Left lung (tissue), 4 donors: ENCODE measurements at regions not wholly inside any gene's neighbourhood (a gene's known extent, or its start where the extent isn't known, plus 50 kb on each side); places are given as distances from the start of the nearest gene placed in this dataset.

ENCODE experiments used
- ATAC-seq: fragments of 200-7000 bp; cut with Tn5 transposase; one replicate; pipeline ENCODE4 v1.9.1; 2020; ENCODE audit warnings: moderate library complexity
- DNase-seq, 4 donors: peaks; one replicate each; pipeline ENCODE4 v3.0.0-alpha.2; 2013 to 2020
- H3K27ac ChIP-seq, 2 donors: fragments of 200-600 bp; sonication (generic) in 1 of 2; one replicate each; pipeline versions ENCODE4 v1.5.0 to v1.8.0; 2020 to 2021
- H3K27me3 ChIP-seq, 2 donors: fragments of 200-600 bp; sonication (generic) in 1 of 2; one replicate each; pipeline versions ENCODE4 v1.5.0 to v1.8.0; 2020 to 2021
- H3K36me3 ChIP-seq, 2 donors: fragments of 200-600 bp; sonication (generic) in 1 of 2; one replicate each; pipeline versions ENCODE4 v1.5.0 to v1.8.0; 2020 to 2021
- H3K4me1 ChIP-seq, 2 donors: fragments of 200-600 bp; one replicate each; pipeline ENCODE4 v1.8.0; 2021
- H3K4me3 ChIP-seq, 2 donors: fragments of 200-600 bp; sonication (generic) in 1 of 2; one replicate each; pipeline versions ENCODE4 v1.5.0 to v1.8.0; 2020 to 2021; ENCODE audit warnings: mild to moderate bottlenecking in 1 of 2
- H3K9me3 ChIP-seq, 2 donors: fragments of 200-600 bp; sonication (generic) in 1 of 2; one replicate each; pipeline versions ENCODE4 v1.5.0 to v1.8.0; 2020 to 2021
- intact Hi-C, 2 donors: fragments of 100-400 bp; cut with DNase I; formaldehyde crosslinking; loops; one replicate each; pipeline versions ENCODE4 v1.11.2 to v1.14.2; 2022
- TF ChIP-seq, protein P1 (sequence below), 2 donors: fragments of 200-600 bp; sonication (generic) in 1 of 2; IDR thresholded peaks; one replicate each; pipeline versions ENCODE4 v1.5.0 to v1.8.0; 2021; ENCODE audit warnings: antibody characterized with exemption in 2 of 2
- donor health status: DM: no; HTN: yes; CAD: no.
- donor health status: DM: no; HTN: no; CAD: no.

DNA sequence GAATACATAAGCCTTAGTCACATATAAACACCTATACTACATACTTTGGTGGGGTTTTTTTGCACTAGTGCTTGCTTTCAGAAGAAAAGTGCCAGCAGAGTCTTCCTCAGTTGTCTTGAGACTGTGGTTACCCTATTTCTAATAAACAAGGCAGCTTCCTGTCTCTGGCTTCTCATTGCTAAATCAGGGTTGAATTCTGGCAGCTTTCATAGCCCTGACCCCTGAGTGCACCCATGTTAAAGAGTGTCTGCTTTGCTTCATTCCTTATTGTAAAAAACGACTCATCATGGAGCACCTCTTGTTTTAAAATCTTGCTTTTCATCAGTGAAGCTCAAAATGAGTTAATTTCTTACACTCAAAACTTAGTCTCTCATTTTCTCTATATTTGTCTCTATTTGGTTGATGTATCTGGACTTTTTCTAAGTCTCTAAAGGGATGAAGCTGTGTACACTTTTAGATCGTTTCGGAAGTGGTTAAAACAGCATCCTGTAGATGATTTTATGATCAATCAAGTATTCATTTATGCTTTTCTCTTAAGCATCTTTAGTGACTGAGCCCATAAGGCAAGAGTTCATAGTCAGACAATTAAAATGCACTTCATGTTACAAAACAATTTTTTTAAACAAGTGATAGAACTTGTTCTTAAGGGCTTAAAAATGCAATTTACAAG is 72.1 kb downstream of the KLF12 start:
- Histone ChIP-seq H3K36me3 (no peaks in the 10 kb centered on the region), H3K4me3 (no peak overlapping the region), H3K27ac (peak overlapping the region in 1 of 2 donors; percentile 34), H3K9me3 (no peaks in the 10 kb centered on the region), H3K4me1 (peaks cover 0 to 9% of the 10 kb centered on the region in 2 donors), H3K27me3 (no peaks in the 10 kb centered on the region)
- intact Hi-C loops: no loop called here
- ATAC-seq (peak; percentile 31), DNase-seq (peak in 1 of 4 donors; percentile 57)
- TF ChIP-seq, protein P1, sequence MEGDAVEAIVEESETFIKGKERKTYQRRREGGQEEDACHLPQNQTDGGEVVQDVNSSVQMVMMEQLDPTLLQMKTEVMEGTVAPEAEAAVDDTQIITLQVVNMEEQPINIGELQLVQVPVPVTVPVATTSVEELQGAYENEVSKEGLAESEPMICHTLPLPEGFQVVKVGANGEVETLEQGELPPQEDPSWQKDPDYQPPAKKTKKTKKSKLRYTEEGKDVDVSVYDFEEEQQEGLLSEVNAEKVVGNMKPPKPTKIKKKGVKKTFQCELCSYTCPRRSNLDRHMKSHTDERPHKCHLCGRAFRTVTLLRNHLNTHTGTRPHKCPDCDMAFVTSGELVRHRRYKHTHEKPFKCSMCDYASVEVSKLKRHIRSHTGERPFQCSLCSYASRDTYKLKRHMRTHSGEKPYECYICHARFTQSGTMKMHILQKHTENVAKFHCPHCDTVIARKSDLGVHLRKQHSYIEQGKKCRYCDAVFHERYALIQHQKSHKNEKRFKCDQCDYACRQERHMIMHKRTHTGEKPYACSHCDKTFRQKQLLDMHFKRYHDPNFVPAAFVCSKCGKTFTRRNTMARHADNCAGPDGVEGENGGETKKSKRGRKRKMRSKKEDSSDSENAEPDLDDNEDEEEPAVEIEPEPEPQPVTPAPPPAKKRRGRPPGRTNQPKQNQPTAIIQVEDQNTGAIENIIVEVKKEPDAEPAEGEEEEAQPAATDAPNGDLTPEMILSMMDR (IDR thresholded peaks at IDR 0.05): no peak

DNA sequence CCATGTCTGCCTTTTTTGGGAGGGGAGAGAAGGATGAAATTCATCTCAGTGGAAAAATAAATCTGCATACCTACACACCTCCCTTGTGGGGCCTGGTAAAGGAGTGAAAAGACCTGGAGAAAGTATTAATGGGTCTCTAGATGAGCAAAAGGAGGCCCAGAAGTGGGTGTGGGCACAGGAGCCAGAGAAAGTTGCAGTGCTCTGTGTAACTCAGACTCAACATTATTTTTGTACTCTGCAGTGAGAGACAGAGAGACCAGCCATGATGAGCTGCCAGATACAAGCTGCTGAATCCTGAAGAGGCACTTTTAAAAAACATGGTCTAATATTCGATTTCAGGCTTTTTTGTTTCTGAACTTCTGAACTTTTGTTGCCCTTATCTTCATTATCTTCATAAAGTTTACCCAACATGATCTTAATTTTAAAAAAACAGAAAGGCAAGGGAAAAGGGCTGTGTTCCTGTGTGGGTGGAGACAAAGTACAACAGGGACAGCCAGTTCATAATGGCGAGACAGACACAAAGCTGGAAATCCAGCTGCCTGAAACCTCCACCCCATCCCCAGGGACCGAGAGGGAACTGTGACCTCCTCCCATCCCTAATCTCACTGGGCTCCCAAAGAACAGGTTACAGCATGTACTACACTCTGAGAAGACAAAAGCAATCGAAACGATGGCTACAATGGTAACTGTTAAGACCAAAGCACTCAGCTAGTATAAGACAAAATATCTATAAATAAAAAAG is 77.2 kb downstream of the KLF12 start:
- TF ChIP-seq, protein P1 (IDR thresholded peaks at IDR 0.05): no peak
- ATAC-seq: peak; percentile 21

DNA sequence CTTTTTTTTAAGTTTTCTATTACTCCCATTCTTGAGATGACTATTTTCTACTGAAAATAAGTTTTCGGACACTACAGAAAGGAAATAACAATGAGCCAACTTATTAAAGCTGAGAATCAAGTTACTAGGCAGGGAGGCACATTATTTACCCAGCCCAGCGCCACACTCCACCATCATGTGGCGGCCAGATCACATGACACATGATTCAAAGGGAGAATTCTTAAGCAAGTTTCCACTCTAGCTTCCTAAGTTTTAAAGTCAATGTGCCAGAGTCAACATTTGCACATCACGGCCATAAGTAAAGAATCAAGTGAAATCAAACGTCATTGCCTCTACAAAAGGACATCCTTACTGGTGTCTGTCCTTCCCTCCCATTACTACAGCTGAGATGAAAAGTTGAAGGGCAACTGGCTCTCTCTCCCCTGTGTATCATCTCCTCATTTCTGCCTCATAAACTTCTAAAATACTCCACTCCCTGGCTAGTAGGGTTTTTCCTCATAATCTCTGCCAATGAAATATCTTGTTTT is 81.7 kb downstream of the KLF12 start:
- TF ChIP-seq, protein P1 (IDR thresholded peaks at IDR 0.05): no peak
- ATAC-seq (peak; percentile 72), DNase-seq (peak in 2 of 4 donors; percentile 39 to 69)
- Histone ChIP-seq H3K27ac (no peak overlapping the region), H3K36me3 (no peaks in the 10 kb centered on the region), H3K9me3 (no peaks in the 10 kb centered on the region), H3K4me1 (no peaks in the 10 kb centered on the region), H3K27me3 (no peaks in the 10 kb centered on the region), H3K4me3 (no peak overlapping the region)
- intact Hi-C loops: no loop called here

More for the DNA sequence above, 77.2 kb downstream of the KLF12 start:
- Histone ChIP-seq H3K36me3 (no peaks in the 10 kb centered on the region), H3K9me3 (no peaks in the 10 kb centered on the region), H3K27ac (peak overlapping the region in 1 of 2 donors; percentile 3), H3K4me3 (no peak overlapping the region), H3K27me3 (no peaks in the 10 kb centered on the region), H3K4me1 (no peaks in the 10 kb centered on the region)
- no peak for DNase-seq
- intact Hi-C loops: no loop called here

DNA sequence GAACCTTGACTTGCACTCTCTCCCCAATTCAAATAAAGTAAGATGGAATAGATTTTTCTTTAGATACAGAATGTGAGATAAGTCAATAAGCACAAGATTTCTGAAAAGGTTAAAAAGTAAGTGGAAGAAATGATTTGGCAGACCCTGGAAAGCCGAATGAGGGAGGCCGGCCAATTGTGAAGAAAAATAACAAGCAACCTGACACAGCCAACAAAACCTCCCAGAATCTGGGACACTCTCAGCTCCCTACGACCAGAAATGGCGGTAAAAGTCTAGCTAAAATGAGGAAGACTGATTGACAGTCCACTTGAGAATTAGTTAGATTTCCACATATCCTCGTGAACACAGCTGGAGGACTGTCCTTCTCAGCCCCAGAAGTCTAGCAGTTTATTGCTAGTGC is 85.4 kb downstream of the KLF12 start:
- ATAC-seq: no peak

More for the DNA sequence above, 85.4 kb downstream of the KLF12 start:
- Histone ChIP-seq H3K4me3 (no peak overlapping the region), H3K4me1 (no peaks in the 10 kb centered on the region), H3K36me3 (no peaks in the 10 kb centered on the region), H3K9me3 (no peaks in the 10 kb centered on the region), H3K27me3 (no peaks in the 10 kb centered on the region), H3K27ac (no peak overlapping the region)
- TF ChIP-seq, protein P1 (IDR thresholded peaks at IDR 0.05): no peak
- intact Hi-C loops: no loop called here
- DNase-seq: no peak
